Fibroblast of lung (primary cell): ENCODE measurements at regions not wholly inside any gene's neighbourhood (a gene's known extent, or its start where the extent isn't known, plus 50 kb on each side); places are given as distances from the start of the nearest gene placed in this dataset.

ENCODE experiments used
- CTCF ChIP-seq, 2 donors: IDR thresholded peaks in 1 of 2; conservative IDR thresholded peaks in 1 of 2; 1 replicate in 1 of 2; 2 replicates in 1 of 2; pipeline ENCODE4 v1.5.1; 2011 to 2012; ENCODE audit warnings: low read length in 2 of 2, control low read depth in 1 of 2, inconsistent platforms in 1 of 2, low read depth in 1 of 2, mild to moderate bottlenecking in 1 of 2
- EZH2 ChIP-seq: IDR thresholded peaks from 2 replicates; pipeline ENCODE4 v1.5.1; 2012; ENCODE audit warnings: low read length, control low read depth, mild to moderate bottlenecking; ENCODE audit errors: missing control alignments

- no peak for TF ChIP-seq CTCF (conservative IDR thresholded peaks at IDR 0.05 in 1 of 2, IDR thresholded peaks at IDR 0.05 in 1 of 2; ENCODE audit: low read depth in 1 of 2, low read length in 2 of 2)
- TF ChIP-seq EZH2: no peak
Measured at GRCh38 chr10:6987536-6987945, 407.5 kb upstream of the PRKCQ start.
